ENCODE measurements at regions not wholly inside any gene's neighbourhood (a gene's known extent, or its start where the extent isn't known, plus 50 kb on each side); places are given as distances from the start of the nearest gene placed in this dataset.

- no peak for TF ChIP-seq ZNF274 (IDR thresholded peaks at IDR 0.05; ENCODE audit: low read depth, low read length)
- no peak for TF ChIP-seq YY1 (IDR thresholded peaks at IDR 0.05; ENCODE audit: insufficient read depth, insufficient read length)
These were observed 58.6 kb upstream of the BCL11B start for GRCh38 chr14:99330316-99331240.
